IMR-90 (cell line): ENCODE measurements at regions not wholly inside any gene's neighbourhood (a gene's known extent, or its start where the extent isn't known, plus 50 kb on each side); places are given as distances from the start of the nearest gene placed in this dataset.

Source experiments
- ATAC-seq: fragments of 200-7000 bp; cut with Tn5 transposase; 2 replicates; pipeline ENCODE4 v1.9.1; 2020; ENCODE audit warnings: low read depth, mild to moderate bottlenecking, moderate library complexity
- BruUV-seq: library from RNA; stranded (reverse); fragments of 400-500 nt; replicated peaks from 2 replicates; lab custom pipeline; 2021; lab: Mats Ljungman, UMichigan
- CTCF ChIA-PET: fragments of 300-600 bp; formaldehyde crosslinking; extraction: SDS; loops from one replicate; lab custom pipeline; 2021; ENCODE audit warnings: antibody characterized with exemption; lab: Yijun Ruan, JAX
- POLR2A ChIA-PET: fragments of 300-600 bp; sonication (Branson Sonifier 250); formaldehyde crosslinking; loops from one replicate; lab custom pipeline; 2022; ENCODE audit warnings: antibody characterized with exemption; ENCODE audit not compliant: unreplicated experiment; lab: Charles Lee
- DNase-seq: peaks from one replicate; pipeline ENCODE4 v3.0.0; 2013
- H2AFZ ChIP-seq: replicated peaks from 2 replicates; pipeline ENCODE3; 2013; ENCODE audit warnings: low read length, mild to moderate bottlenecking; ENCODE audit not compliant: poor library complexity
- H2AK5ac ChIP-seq: 2 replicates; pipeline ENCODE4 v1.6.1; 2013; ENCODE audit warnings: low read depth, low read length, inconsistent platforms
- H2AK9ac ChIP-seq: replicated peaks from 2 replicates; pipeline ENCODE3; 2013; ENCODE audit warnings: mild to moderate bottlenecking, low read depth, low read length, moderate library complexity; ENCODE audit not compliant: poor library complexity
- H2BK120ac ChIP-seq: 2 replicates; pipeline ENCODE4 v1.6.1; 2013; ENCODE audit warnings: low read depth, low read length, inconsistent platforms
- H2BK15ac ChIP-seq: 3 replicates; pipeline ENCODE4 v1.6.1; 2013; ENCODE audit warnings: low read depth, low read length, inconsistent platforms
- H2BK20ac ChIP-seq: 2 replicates; pipeline ENCODE4 v1.6.1; 2013; ENCODE audit warnings: low read depth, mild to moderate bottlenecking, inconsistent platforms, low read length, moderate library complexity
- H2BK5ac ChIP-seq: 2 replicates; pipeline ENCODE4 v1.6.1; 2013; ENCODE audit warnings: mild to moderate bottlenecking, low read depth, low read length, inconsistent platforms; ENCODE audit not compliant: poor library complexity, severe bottlenecking
- H3K14ac ChIP-seq: replicated peaks from 2 replicates; pipeline ENCODE4 v1.6.1; 2013; ENCODE audit warnings: low read depth, low read length, inconsistent platforms
- H3K18ac ChIP-seq: 2 replicates; pipeline ENCODE4 v1.6.1; 2013; ENCODE audit warnings: low read depth, low read length, control low read depth
- H3K23ac ChIP-seq: 2 replicates; pipeline ENCODE4 v1.6.1; 2013; ENCODE audit warnings: low read depth, low read length, inconsistent platforms
- H3K27ac ChIP-seq: 2 replicates; pipeline ENCODE4 v1.5.1; 2013; ENCODE audit warnings: mild to moderate bottlenecking, control low read depth, low read length; ENCODE audit not compliant: insufficient read depth
- H3K27me3 ChIP-seq: 2 replicates; pipeline ENCODE4 v1.6.1; 2013; ENCODE audit warnings: low read length; ENCODE audit not compliant: control insufficient read depth, insufficient read depth
- H3K36me3 ChIP-seq: 2 replicates; pipeline ENCODE4 v1.6.1; 2013; ENCODE audit warnings: low read length, mixed read lengths; ENCODE audit not compliant: control insufficient read depth, insufficient read depth
- H3K4ac ChIP-seq: 2 replicates; pipeline ENCODE4 v1.6.1; 2013; ENCODE audit warnings: low read depth, low read length, inconsistent platforms
- H3K4me1 ChIP-seq: 2 replicates; pipeline ENCODE4 v1.6.1; 2013; ENCODE audit warnings: low read length, mixed read lengths; ENCODE audit not compliant: control insufficient read depth, insufficient read depth
- H3K4me2 ChIP-seq: 2 replicates; pipeline ENCODE4 v1.6.1; 2013; ENCODE audit warnings: low read depth, mild to moderate bottlenecking, control low read depth, low read length, moderate library complexity
- H3K4me3 ChIP-seq: 2 replicates; pipeline ENCODE4 v1.5.1; 2013; ENCODE audit warnings: low read depth, mild to moderate bottlenecking, control low read depth, low read length, moderate library complexity; ENCODE audit not compliant: insufficient read depth
- H3K56ac ChIP-seq: 2 replicates; pipeline ENCODE4 v1.6.1; 2013; ENCODE audit warnings: low read length, inconsistent platforms; ENCODE audit not compliant: insufficient read depth; ENCODE audit errors: extremely low read depth
- H3K79me1 ChIP-seq, 2 experiments: 2 replicates each; pipeline ENCODE4 v1.6.1; 2013; ENCODE audit warnings: low read length in 2 of 2, inconsistent platforms in 1 of 2, low read depth in 1 of 2
- H3K9ac ChIP-seq: 2 replicates; pipeline ENCODE4 v1.6.1; 2013; ENCODE audit warnings: low read depth, low read length, control low read depth
- H3K9me1 ChIP-seq: 2 replicates; pipeline ENCODE4 v1.6.1; 2013; ENCODE audit warnings: low read length, inconsistent platforms; ENCODE audit not compliant: insufficient read depth
- H3K9me3 ChIP-seq: 2 replicates; pipeline ENCODE4 v1.6.1; 2013; ENCODE audit warnings: low read length; ENCODE audit not compliant: control insufficient read depth, insufficient read depth
- H4K20me1 ChIP-seq: 2 replicates; pipeline ENCODE4 v1.6.1; 2013; ENCODE audit warnings: low read length, inconsistent platforms; ENCODE audit not compliant: insufficient read depth
- H4K5ac ChIP-seq: 2 replicates; pipeline ENCODE4 v1.6.1; 2013; ENCODE audit warnings: mild to moderate bottlenecking, low read depth, low read length, control low read depth
- H4K8ac ChIP-seq, 2 experiments: 2 replicates each; pipeline ENCODE4 v1.6.1; 2013; ENCODE audit warnings: low read depth in 2 of 2, low read length in 2 of 2, control low read depth in 1 of 2, inconsistent platforms in 1 of 2
- H4K91ac ChIP-seq: 2 replicates; pipeline ENCODE4 v1.6.1; 2013; ENCODE audit warnings: low read depth, low read length, inconsistent platforms; ENCODE audit not compliant: insufficient read depth
- BHLHE40 ChIP-seq: fragments of 150-350 bp; IDR thresholded peaks from 2 replicates; pipeline ENCODE4 v1.6.1; 2016; ENCODE audit warnings: mild to moderate bottlenecking, low read depth, low read length
- CEBPB ChIP-seq: IDR thresholded peaks from 2 replicates; pipeline ENCODE4 v1.6.1; 2012; ENCODE audit warnings: low read depth, low read length, improper control_type of control experiment
- CHD1 ChIP-seq: IDR thresholded peaks from 2 replicates; pipeline ENCODE4 v1.6.1; 2012; ENCODE audit warnings: low read depth, low read length, improper control_type of control experiment
- CTCF ChIP-seq: conservative IDR thresholded peaks from 2 replicates; pipeline ENCODE4 v1.5.1; 2012; ENCODE audit warnings: mild to moderate bottlenecking, low read depth, low read length, improper control_type of control experiment
- ELK1 ChIP-seq: fragments of 150-350 bp; IDR thresholded peaks from 2 replicates; pipeline ENCODE4 v1.6.1; 2016; ENCODE audit warnings: low read depth, mild to moderate bottlenecking, low read length, moderate library complexity, borderline replicate concordance
- FOS ChIP-seq: fragments of 150-350 bp; IDR thresholded peaks from 2 replicates; pipeline ENCODE4 v1.6.1; 2016; ENCODE audit warnings: low read depth, low read length
- MAFK ChIP-seq: IDR thresholded peaks from 2 replicates; pipeline ENCODE4 v1.6.1; 2012; ENCODE audit warnings: low read depth, low read length, improper control_type of control experiment
- MAZ ChIP-seq: IDR thresholded peaks from 2 replicates; pipeline ENCODE4 v1.6.1; 2012; ENCODE audit warnings: low read depth, mild to moderate bottlenecking, low read length, improper control_type of control experiment, moderate library complexity, borderline replicate concordance
- MXI1 ChIP-seq: IDR thresholded peaks from 2 replicates; pipeline ENCODE4 v1.6.1; 2012; ENCODE audit warnings: low read depth, mild to moderate bottlenecking, low read length, moderate library complexity, borderline replicate concordance
- NFE2L2 ChIP-seq: fragments of 150-350 bp; IDR thresholded peaks from 2 replicates; pipeline ENCODE4 v1.6.1; 2016; ENCODE audit warnings: low read depth, mild to moderate bottlenecking, low read length
- POLR2A ChIP-seq: IDR thresholded peaks from 2 replicates; pipeline ENCODE4 v1.6.1; 2012; ENCODE audit warnings: mild to moderate bottlenecking, low read depth, low read length
- RAD21 ChIP-seq: IDR thresholded peaks from 2 replicates; pipeline ENCODE4 v1.6.1; 2012; ENCODE audit warnings: low read length, improper control_type of control experiment
- RCOR1 ChIP-seq: IDR thresholded peaks from 2 replicates; pipeline ENCODE4 v1.6.1; 2012; ENCODE audit warnings: mild to moderate bottlenecking, low read length, improper control_type of control experiment; ENCODE audit not compliant: insufficient replicate concordance
- RFX5 ChIP-seq: IDR thresholded peaks from 2 replicates; pipeline ENCODE4 v1.8.0; 2012; ENCODE audit warnings: low read depth, mild to moderate bottlenecking, low read length, moderate library complexity
- SMC3 ChIP-seq: fragments of 150-350 bp; IDR thresholded peaks from 2 replicates; pipeline ENCODE4 v1.6.1; 2016; ENCODE audit warnings: low read depth, mild to moderate bottlenecking, antibody characterized with exemption, low read length, moderate library complexity
- USF2 ChIP-seq: fragments of 150-350 bp; IDR thresholded peaks from 2 replicates; pipeline ENCODE4 v1.6.1; 2017; ENCODE audit warnings: mild to moderate bottlenecking, antibody characterized with exemption, low read length, low read depth
- WGBS, 2 experiments: methylation state at CpG; one replicate each; pipeline versions ENCODE4 v1.1.5 to v1.1.7; 2013; ENCODE audit warnings: missing lambda C conversion rate in 2 of 2; ENCODE audit not compliant: insufficient read length in 1 of 2; ENCODE audit errors: extremely low coverage in 2 of 2; 5-methylcytosine and 5-hydroxymethylcytosine counted together
- dilution Hi-C: fragments of 300-500 bp; cut with HindIII; formaldehyde crosslinking; loops from one replicate; pipeline ENCODE4 v1.14.3; 2018; ENCODE audit warnings: low sequenced_read_pairs; ENCODE audit not compliant: unreplicated experiment
- in situ Hi-C: fragments of 300-500 bp; cut with MboI; formaldehyde crosslinking; loops from 3 replicates; pipeline ENCODE4 v1.14.3; 2019; ENCODE audit warnings: low sequenced_read_pairs, inconsistent platforms, mixed read lengths
- intact Hi-C: fragments of 100-400 bp; cut with micrococcal nuclease; formaldehyde crosslinking; loops from 2 replicates; pipeline ENCODE4 v1.10.0; 2022

GRCh38 chr4:162282684-162283083 is 118.9 kb upstream of the FSTL5 start:
- Histone ChIP-seq H2AFZ (no peak overlapping the region), H2BK15ac (no peak overlapping the region), H2BK5ac (no peak overlapping the region), H2AK9ac (no peak overlapping the region), H2BK120ac (no peak overlapping the region), H3K9ac (no peak overlapping the region), H3K4ac (no peak overlapping the region), H3K18ac (no peak overlapping the region), H3K79me1 (no peaks in the 10 kb centered on the region), H3K27ac (no peak overlapping the region), H3K9me3 (peaks cover 4% of the 10 kb centered on the region), H3K27me3 (no peaks in the 10 kb centered on the region), H2BK20ac (no peak overlapping the region), H3K9me1 (no peaks in the 10 kb centered on the region), H4K8ac (no peak overlapping the region), H4K5ac (no peak overlapping the region), H3K4me2 (no peak overlapping the region), H3K23ac (no peak overlapping the region), H3K4me1 (no peaks in the 10 kb centered on the region), H3K56ac (no peak overlapping the region), H3K4me3 (no peak overlapping the region), H2AK5ac (no peak overlapping the region), H3K14ac (no peak overlapping the region), H3K36me3 (no peaks in the 10 kb centered on the region), H4K91ac (no peak overlapping the region), H4K20me1 (no peaks in the 10 kb centered on the region)
- intact Hi-C loops (no loop called here), dilution Hi-C loops (no loop called here), in situ Hi-C loops (no loop called here)
- no peak for ATAC-seq
- WGBS, 2 experiments, result no CpG with 5 or more reads among the region's 3 CpGs
- no peak for DNase-seq
- TF ChIP-seq NFE2L2, result no peak
- TF ChIP-seq RFX5, result no peak
- no peak for TF ChIP-seq POLR2A
- TF ChIP-seq CEBPB, result no peak
- no peak for TF ChIP-seq FOS
- TF ChIP-seq ELK1, result no peak
- no peak for TF ChIP-seq BHLHE40
- TF ChIP-seq MXI1, result no peak
- TF ChIP-seq RAD21, result no peak
- no peak for TF ChIP-seq USF2
- no peak for TF ChIP-seq CTCF
- no peak for TF ChIP-seq RCOR1
- no peak for TF ChIP-seq CHD1
- TF ChIP-seq MAFK, result no peak
- TF ChIP-seq SMC3, result no peak
- no peak for TF ChIP-seq MAZ
- ChIA-PET POLR2A (no interaction called here), CTCF (no interaction called here)
- BruUV-seq, result no TSS peak
